Eye (tissue), 1 donor: ENCODE measurements at regions not wholly inside any gene's neighbourhood (a gene's known extent, or its start where the extent isn't known, plus 50 kb on each side); places are given as distances from the start of the nearest gene placed in this dataset.
A peak's percentile ranks its signal among the peaks of the same experiment; 100 is the strongest.

Experiments
- DNase-seq: peaks from one replicate; pipeline ENCODE4 v3.0.0-alpha.2; 2015

DNA sequence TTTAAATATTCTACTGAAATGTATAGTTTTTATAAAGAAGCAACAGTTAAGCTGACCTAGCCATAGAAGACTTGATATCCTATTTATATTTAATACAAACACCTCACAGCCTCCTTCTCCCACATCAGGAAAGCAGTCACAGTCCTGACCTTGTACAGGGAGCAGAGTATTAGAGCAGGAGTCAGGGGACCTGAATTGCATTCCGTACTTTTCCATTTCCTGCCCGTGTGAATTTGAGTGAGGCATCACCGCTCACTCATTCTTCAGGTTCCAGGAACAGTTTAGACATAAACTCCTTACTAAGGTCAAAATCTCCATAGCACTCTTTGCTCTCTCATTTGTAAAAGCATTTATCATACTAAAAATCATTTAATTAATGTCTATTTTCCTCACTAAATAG lies 482.5 kb upstream of the FAT3 start:
- no peak for DNase-seq

DNA sequence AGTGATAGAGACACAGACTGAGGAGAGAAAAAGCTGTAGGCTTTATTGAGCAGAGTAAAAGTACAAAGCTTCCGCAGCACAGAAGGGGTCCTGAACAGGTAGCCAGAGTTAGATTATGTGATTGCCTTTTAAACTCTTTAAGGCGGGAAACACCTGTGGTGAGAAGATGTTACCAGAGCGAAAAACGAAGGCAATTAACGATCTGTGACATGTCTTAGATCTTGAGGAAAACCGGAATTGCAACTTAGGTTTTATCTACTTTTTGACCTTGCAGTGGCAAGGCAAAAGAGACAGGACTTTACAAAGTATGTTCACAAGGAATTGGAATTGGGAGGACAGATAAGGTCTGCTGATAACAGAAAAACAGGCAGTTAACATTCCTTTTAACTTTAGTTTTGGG lies 493.6 kb upstream of the FAT3 start:
- DNase-seq: no peak

GRCh38 chr11:91730620-91731019 lies 494.0 kb upstream of the FAT3 start:
- DNase-seq: no peak

DNA sequence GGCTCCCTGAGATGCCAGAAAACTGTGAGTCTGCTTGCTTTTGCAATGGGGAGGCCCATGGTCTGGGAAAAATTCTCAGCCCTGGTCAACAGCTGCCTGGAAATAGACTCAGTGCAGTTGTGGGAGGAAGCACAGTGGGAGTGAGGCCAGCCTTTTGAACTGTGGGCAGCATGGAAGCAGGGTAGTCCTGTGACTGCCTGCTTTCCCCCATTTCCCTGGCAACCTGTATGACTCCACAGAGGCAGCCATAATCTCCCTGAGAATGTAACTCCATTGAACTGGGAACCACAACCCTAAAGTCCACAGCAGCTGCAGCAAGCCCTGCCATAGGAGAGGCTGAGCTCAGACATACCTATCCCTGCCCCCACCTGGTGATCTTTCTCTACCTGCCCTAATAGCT lies 494.6 kb upstream of the FAT3 start:
- DNase-seq: no peak

GRCh38 chr11:91717169-91717568 lies 507.4 kb upstream of the FAT3 start:
- DNase-seq: no peak

GRCh38 chr11:91707652-91708482 lies 516.8 kb upstream of the FAT3 start:
- DNase-seq: peak; percentile 12

DNA sequence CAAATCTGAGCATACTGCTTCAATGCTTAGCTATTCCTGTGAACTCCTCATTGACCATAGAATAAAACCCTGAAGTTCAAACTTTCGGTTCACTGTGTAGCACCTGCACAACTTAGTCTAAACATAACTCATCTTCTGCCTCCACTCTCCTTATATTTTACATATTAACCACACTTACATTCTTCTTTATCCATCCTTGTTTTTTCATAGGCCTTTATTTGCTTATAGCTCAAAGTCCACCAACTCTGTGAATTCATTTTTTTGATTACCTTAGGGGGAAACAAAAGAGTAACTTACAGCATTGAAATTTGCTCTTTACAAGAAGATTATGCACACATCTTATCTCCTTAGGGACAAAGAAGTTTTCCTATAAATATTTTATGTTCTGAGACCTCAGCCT lies 521.6 kb upstream of the FAT3 start:
- no peak for DNase-seq

DNA sequence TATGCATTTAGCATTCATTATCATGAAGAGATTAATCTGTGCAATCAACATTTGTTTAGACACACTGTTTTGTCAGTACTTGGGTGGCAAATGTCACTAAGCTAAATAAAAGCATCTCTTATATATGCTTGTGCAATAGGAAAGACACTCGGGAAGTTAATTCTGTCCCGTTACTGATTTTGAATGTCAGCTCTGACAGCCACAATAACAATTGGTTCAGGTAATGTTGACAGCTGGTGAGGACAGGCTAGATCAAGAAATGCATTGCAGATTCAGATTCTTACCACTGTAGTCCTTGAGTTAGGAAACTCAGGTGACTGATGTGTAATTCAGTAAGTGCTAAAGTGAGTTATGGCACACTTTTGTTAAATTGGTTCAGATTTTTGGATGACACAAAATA lies 523.8 kb upstream of the FAT3 start:
- DNase-seq: no peak

DNA sequence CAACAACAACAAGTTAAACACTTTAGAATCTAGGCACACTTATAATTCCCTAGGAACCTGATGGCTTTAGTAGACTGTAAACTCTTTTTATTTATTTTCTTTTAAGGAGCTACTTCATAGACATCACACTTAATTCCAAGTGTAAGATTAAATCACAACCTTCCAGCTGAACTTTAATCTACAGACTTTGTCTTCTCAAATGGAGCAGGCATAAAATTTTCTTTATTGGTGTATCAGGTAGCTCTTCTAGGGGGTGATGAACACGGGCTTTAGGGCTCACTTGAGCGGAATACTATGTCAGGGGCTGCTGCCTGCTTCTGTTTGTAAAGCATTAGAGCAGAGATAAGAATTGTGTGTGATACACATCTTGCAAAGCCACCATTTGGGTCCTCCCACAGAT lies 525.8 kb upstream of the FAT3 start:
- DNase-seq: no peak

GRCh38 chr11:91694331-91694730 lies 530.3 kb upstream of the FAT3 start:
- no peak for DNase-seq

DNA sequence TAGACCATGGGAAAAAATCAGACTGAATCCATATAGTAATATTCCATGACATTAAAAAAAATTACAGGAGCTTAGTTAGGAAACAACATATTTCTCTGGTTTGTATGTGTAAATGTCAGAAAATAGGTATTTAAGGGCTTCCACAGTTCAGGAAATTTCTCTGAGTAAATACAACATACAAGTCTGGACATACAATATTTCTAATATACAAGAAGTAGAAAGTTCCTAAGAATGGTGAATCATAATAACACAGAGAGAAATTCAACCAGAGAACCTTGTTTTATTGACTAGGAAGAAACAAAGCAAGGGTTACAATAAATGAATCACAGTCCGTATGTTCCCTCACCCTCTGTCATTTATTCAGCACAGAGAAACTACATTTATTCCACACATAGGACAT lies 532.7 kb upstream of the FAT3 start:
- DNase-seq: no peak

DNA sequence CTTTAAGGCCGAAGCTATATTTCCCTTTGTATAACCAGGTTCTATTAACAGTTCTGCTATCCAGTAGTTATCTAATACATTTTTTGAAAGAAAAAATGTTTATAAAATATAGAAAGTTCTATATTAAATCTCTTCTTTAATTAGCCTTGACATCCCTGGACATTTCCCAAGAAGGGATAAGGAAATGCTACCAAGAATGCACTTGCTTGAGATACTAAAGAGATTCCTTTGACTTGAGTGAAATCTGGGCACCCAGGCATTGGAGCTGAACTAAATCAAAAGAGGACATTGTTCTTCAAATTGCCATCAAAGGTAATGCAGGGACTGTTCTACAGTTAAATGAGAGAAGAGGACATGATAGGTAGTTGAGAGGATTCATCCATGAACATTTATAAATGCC lies 535.9 kb upstream of the FAT3 start:
- no peak for DNase-seq

DNA sequence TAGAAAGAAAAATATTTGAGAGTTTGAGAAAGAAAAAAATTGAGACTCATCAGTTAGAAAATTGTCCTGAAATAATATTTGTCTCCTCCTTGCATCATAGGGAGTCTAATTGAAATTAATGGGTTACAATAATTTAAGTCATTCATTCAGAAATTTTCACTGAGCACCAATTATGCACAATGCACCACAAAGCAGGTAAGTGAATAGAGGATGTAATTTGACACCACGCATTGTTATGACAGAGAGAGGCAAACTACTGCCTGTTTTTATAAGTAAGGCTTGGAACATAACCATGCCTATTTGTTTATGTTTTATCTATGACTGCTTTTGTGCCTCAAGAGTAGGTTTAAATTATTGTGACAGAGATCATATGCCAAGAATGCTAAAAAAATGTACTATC lies 537.9 kb upstream of the FAT3 start:
- peak; percentile 2 for DNase-seq

DNA sequence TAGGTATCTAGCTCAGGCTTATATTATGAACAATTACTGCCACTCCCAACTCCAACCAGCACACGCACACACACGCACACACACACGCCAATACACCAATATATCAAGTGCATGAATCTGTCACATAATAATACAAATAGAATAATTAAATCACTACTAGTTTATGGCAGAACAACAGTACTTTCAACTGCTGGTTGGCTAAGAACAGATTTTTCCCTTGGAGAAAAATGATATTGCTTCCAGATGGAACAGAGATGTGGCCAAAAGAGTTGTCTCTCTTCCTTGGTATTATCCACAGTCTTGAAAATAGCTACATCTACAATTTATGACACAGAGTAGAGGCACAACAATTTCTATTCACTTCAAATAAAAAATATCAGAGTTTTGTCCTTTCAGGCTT lies 538.3 kb upstream of the FAT3 start:
- peak; percentile 14 for DNase-seq

GRCh38 chr11:91673705-91674104 lies 550.9 kb upstream of the FAT3 start:
- DNase-seq: no peak

- DNase-seq: no peak
These were observed 560.1 kb upstream of the FAT3 start for GRCh38 chr11:91664521-91664920.

- DNase-seq: no peak
These were observed 564.6 kb upstream of the FAT3 start for GRCh38 chr11:91660036-91660435.

DNA sequence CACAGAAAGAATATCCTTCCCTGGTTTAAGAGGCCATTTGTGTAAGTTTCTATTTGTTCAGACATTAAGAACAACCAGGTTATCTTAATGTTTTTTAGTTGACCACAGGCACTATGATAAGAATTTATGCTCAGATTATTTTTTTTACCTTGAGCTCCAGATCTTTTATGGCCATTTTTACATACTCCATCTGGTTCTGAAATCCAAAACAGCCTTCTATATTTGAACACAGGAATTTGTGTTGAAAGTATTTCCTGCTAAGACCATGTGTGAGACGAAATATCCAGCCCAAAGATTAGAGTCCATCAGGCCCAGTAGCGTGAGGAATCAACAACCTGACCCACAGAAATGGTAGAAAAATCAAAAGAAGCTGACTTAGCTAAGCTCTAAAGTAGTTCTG lies 569.9 kb upstream of the FAT3 start:
- no peak for DNase-seq

DNA sequence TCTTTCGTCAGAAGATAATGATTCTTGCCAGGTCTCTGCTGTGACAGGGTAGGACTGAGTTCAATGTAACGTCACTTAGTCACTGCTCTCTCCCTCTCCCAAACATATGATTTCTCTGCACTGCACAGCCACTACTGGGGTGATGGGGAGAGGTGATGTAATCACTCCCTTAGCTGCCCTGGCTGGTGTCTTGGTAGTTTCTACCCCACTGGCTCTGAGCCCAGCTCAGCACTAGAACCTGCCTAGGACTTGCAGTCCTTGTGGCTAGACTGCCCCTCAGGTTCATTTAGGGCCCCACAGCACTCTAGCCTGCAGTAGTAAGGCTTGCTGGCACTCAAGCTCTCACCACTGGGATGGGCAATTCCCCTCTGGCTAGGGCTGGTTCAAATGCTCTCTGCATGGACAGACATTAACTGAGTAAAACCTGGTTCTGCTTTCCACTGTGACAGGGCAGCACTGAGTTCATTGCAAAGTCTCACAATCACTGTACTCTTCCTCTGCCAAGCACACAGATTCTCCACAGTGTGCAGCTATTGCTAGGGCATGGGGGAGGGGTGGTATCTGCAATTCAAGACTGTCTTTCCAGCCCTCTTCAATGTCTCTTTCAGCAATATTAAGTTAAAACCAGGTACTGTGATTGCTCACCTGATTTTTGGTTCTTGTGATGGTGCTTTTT lies 571.4 kb upstream of the FAT3 start:
- DNase-seq: no peak

DNA sequence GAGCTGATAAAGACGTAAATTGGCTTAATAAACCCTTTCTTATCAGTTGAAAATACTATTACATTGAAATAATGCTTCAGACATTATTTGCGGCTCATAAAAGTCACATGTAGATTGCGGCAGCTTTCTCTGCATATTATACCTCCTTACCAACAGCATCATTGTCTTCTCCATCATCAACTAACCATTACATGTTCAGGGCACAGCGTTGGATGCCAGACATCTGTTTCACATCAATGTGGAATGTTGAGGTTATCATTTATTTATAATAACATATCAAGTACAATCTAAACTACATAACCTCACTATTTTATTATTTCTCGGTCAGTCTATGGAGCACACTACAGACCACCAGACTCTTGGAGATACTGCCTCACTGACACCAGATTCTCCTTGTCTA lies 573.8 kb upstream of the FAT3 start:
- peak; percentile 24 for DNase-seq

- DNase-seq: no peak
These were observed 583.5 kb upstream of the FAT3 start for GRCh38 chr11:91641153-91641552.

- DNase-seq: no peak
These were observed 585.3 kb upstream of the FAT3 start for GRCh38 chr11:91639359-91639758.

DNA sequence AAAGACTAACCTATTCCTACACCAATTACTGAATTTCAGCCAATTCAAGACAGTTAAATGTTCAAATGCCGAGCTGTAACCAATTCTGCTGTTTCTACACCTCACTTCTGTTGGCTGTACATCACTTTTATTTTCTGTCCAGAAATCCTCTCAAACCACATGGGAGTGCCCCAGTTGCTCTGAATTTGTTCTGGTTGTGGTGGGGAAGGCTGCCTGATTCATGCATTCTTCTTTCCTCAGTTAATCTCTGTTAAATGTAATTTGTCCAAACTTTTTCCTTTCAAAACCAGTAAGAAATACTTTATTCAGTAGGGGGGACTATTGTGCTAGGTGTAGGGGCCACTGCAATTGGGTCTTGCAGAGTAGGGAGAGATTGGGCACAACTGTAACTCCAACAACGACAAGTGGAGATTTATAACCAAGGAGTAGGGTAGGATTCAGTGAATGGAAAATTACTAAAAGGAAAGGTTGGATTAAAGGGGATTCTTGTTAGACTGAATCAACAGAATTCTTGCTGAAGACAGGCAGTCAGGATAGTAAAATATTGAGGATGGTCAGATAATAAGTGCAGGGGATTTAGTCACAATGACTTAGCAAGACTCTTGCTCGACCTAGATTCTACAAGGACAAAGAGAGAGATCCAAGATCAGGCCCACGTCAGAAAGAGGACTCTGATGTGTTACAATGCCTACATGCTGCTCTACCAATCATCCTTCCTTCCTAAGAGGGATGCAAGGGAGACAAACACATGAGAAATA lies 593.5 kb upstream of the FAT3 start:
- no peak for DNase-seq

GRCh38 chr11:91625495-91625894 lies 599.1 kb upstream of the FAT3 start:
- DNase-seq: no peak
